Activated T-helper 1 cell treated with anti-CD3 and anti-CD28 coated beads, Interleukin-2, amount 50 U/mL, for 16 hours (primary cell): ENCODE measurements at regions not wholly inside any gene's neighbourhood (a gene's known extent, or its start where the extent isn't known, plus 50 kb on each side); places are given as distances from the start of the nearest gene placed in this dataset.
A peak's percentile ranks its signal among the peaks of the same experiment; 100 is the strongest.
"Not testable (repeated sequence)": the region's sequence is repeated elsewhere in the genome, so short reads cannot be mapped to it uniquely, and the experiment has no call there.

Experiments
- DNase-seq, 2 donors: peaks; one replicate each; pipeline ENCODE4 v3.0.0-alpha.2; 2020; ENCODE audit warnings: low read depth in 1 of 2, low spot score in 1 of 2

DNA sequence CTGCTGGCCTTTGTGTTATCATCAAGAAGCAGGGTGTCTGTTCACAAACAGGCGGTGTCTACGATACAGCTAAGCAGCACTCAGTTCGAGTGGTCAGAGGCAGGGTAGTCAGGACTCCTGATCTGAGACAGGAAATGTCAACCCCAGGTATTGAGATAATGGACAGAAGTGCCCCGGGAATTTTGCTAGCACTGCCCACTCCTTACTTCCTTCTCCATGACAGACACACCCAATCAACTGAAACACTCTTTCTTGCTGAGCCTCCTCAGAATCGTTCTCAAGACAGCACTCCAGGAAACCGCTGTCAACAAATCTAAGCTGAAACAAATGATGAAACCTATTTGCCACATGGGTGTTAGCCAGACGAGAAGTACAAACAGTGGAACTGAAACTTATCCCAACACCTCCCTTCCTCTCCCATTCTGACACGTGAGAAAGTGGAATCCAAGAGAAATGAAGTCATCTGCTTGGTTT is 109.3 kb downstream of the GTF2IRD2B start:
- not testable (repeated sequence) for DNase-seq

DNA sequence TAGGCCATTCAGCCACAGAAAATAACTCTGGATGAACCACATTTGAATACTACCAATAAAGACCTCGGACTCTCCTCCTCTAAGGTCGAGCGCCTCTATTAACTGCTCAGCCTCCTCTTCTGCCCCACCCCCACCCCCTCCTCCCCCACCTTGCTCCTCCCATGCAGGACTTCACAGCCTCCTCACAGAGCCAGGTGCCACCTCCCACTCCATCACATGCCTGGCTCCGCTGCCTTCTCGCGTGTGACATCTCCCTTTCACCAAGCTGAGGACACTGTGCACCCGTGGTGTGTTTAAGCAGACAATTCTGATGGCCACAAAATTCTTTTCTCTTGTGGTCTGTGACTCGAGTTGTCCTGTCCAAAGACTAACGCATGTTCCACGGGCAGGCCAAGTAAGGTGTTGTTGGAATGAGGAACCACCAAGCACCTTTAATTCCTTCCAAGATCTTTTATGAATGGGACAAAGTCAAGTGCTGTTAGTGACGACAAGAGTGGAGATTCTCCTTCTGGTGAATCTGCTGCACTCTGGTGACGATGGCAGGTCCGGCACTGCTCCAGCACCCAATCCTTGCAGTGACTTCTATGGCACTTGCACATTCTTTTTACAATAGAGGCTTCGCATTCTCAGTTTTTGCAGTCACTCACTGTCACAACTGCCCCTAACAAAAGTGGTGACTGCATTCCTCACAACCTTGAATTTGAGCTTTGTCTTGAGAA is 113.1 kb downstream of the GTF2IRD2B start:
- not testable (repeated sequence) for DNase-seq

DNA sequence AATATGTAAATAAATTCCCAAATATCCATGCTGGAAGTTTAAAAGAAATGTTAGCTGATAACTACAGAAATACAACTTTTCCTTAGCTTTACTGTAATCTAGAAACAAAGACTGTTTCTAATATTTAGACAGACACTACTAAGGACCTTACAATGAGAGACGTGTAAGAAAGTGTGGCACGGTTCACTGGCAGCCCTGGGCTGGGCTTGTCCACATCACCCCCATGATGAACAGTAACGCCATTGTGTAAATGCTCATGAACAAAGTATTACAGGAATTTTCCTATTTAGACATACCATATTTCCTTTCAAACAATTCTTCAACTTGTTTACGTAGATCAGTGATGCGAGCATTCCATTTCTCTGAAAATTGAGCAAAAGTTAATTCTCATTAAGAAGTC is 123.1 kb downstream of the GTF2IRD2B start:
- not testable (repeated sequence) for DNase-seq

- DNase-seq, result not testable (repeated sequence)
Measured at GRCh38 chr7:75216963-75217362, 124.6 kb downstream of the GTF2IRD2B start.

- not testable (repeated sequence) for DNase-seq
Measured at GRCh38 chr7:75226102-75226501, 133.7 kb downstream of the GTF2IRD2B start.

- not testable (repeated sequence) for DNase-seq
Measured at GRCh38 chr7:75229558-75229957, 137.2 kb downstream of the GTF2IRD2B start.

DNA sequence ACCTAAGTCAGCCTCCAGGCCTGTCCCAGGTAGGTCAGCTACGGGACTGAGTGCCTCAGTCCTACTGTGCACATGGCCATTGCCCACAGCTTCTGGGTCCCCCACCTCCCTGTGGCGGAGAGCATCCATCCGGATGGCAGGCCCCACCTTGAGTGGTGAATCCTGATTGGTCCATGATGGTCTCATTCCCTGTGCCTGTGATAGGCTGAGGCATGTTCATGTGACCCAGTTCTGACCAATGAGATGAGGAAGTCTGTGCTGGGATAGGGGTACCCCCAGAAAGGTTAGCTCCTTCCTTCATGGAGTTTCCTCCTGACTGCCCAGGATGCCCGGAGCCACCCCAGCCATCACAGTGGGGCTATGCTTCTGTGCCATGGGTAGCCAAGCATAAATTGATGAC is 138.2 kb downstream of the GTF2IRD2B start:
- not testable (repeated sequence) for DNase-seq

DNA sequence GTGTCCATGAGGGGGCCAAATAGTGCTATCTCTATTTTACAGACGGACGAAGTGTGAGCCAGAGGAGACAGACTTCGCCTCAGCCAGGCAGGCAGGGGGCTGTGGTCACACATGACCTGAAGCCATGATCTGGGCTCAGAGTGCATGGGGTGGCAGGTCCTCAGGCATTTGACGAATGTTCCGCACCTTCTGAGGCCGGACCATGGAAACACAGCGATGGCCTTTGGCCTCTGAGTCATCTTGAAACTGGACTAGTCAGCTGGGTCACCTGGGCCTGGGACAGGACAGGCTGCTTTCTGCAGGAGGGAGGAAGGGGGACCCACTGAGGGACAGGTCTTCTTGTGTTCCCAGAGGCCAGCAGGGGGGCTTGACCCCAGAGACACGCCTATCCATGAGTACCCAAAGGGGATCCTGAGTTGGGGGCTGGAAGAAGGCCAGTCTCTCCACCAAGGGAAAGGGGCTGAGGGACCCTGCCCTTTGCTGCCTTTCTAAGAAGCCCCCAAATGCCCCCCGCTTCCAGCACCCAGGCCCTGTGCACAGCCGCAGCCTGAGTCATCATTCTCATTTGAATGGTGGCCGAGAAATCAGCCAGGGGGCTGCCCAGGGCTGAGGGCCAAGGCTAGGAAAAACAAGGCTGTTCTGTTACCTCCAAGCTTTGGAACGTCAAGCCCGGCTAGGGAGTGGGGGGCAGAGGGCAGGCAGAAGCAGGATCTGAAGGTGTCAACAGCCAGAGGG is 142.9 kb downstream of the GTF2IRD2B start:
- not testable (repeated sequence) for DNase-seq

DNA sequence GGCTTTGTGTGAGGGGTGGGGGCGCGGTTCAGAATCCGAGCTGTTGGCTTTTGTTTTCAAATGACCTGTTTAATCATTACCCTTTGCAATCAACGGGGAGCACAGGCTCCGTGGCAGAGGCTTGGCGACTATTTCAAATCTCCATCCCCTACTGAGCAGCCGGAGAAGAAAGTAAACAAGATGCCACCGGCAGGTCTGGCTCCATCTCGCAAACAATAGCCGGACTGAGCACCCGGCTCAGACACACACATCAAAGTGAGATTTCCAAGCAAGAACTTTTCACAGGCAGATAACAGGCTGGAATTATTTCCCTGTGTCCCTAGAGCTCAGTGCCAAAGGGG is 143.4 kb downstream of the GTF2IRD2B start:
- DNase-seq, result not testable (repeated sequence)

GRCh38 chr7:75237255-75238187 is 145.1 kb downstream of the GTF2IRD2B start:
- peak in 1 of 2 donors; percentile 48 for DNase-seq

GRCh38 chr7:75238309-75238708 is 145.9 kb downstream of the GTF2IRD2B start:
- DNase-seq, result not testable (repeated sequence)

- DNase-seq, result not testable (repeated sequence)
Measured at GRCh38 chr7:75243638-75244037, 151.2 kb downstream of the GTF2IRD2B start.

DNA sequence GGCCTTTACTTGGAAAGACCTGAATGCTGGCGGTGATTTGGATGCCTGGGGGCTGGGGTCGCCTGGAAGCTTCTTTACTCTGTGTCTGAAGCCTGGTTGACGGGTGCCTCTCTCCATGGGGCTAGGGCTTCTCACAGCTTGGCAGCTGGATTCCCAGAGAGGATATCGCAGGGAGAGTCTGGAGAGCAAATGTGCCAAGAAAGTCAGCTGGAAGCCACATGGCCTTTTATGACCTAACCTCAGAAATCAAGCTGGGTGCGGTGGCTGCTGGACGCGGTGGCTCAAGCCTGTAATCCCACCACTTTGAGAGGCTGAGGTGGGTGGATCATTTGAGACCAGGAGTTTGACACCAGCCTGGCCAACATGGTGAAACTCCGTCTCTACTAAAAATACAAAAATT is 147.2 kb upstream of the TRIM73 start:
- DNase-seq, result not testable (repeated sequence)

DNA sequence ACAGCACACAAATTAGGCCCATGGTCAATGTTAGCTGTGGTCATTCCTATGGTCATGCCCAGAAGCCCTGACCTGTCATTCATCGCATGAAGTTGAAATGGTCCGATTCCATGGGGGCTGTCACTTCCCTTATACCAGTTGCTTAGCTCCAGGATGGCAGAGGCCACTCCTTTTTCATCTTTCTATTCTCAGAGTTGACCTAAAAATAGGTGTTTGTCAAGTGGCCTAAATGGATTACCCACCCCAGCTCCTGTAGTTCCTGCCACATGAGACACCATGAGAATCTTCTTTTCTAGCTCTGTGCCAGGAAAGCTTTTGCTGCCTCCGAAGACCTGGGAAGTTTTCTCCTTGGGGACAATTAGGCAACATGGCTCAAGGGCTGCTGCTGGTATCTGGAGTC is 141.2 kb upstream of the TRIM73 start:
- not testable (repeated sequence) for DNase-seq

DNA sequence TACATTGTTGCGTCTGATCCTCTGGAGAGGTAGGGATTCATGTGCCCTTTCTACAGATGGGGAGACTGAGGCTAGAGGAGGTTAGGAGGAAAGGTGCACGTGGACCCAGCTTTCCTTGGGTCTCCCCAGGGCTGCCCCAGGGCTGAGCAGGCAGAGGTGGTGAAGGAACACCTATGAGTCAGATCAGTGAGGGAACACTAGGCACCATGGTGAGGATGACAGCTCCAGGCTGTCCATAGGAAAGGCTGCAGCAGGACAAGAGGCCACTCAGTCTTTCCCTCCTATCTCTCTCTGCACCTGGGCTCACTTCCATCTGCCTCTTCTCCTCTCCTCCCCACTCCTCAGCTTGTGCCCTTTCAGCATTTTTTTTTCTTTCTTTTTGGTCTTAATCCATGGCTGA is 138.0 kb upstream of the TRIM73 start:
- not testable (repeated sequence) for DNase-seq

GRCh38 chr7:75259454-75260003 is 135.9 kb upstream of the TRIM73 start:
- DNase-seq, result not testable (repeated sequence)

DNA sequence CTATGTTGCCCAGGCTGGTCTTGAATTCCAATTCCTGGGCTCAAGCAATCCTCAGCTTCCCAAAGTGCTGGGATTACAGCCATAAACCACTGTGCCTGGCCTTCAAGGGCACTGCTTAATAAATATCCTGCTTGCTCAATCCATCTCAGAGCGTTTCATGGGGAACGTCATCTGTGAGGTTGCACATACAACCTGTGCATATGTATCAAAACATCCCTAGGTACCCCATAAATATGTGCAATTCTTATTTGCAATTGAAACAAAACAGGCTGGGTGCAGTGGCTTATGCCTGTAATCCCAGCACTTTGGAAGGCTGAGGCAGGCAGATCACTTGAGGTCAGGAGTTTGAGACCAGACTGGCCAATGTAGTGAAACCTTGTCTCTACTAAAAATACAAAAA is 133.8 kb upstream of the TRIM73 start:
- DNase-seq, result not testable (repeated sequence)

DNA sequence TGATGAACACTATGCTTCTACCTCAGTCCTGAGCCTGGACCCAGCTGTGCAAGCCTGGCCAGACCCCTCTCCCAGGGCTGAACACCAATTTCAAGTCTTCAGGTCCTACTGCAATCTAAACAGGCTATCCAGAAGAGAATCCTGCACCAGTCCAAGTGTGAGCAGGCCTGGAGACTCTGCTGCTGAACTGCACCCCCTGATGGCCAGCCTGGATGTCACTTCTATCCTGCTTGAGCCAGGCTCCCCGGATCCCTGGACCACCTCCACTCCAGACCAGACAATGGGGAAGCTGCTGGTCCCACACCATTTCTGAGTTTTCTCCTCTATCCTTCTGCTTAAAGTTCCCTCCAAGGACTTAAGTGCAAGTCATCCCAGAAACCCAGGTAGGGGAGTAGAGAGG is 127.3 kb upstream of the TRIM73 start:
- not testable (repeated sequence) for DNase-seq

DNA sequence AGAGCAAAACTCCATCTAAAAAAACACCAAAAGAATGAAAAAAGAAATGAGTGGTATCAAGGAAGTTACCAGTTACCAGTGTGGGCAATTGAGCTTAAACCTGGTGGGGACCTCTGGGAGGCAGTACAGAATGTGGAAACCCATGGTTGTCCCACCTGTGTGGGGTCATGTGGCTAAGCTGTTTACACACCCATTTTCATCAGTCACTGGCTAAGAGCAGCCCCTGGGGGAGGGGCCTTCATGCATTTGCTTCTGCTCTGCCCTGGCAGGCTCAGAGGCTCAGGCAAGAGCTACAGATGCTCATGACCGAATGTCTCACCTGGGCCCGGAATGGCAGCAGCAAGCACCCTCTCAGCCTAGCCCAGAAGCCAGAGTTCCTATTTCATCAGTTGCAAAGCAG is 126.3 kb upstream of the TRIM73 start:
- not testable (repeated sequence) for DNase-seq

- DNase-seq, result not testable (repeated sequence)
Measured at GRCh38 chr7:75274114-75274513, 121.3 kb upstream of the TRIM73 start.
